ENCODE measurements at regions not wholly inside any gene's neighbourhood (a gene's known extent, or its start where the extent isn't known, plus 50 kb on each side); places are given as distances from the start of the nearest gene placed in this dataset.

GRCh38 chr3:153634683-153635082 lies 472.7 kb downstream of the RAP2B start:
- no peak for TF ChIP-seq CTCF (IDR thresholded peaks at IDR 0.05; ENCODE audit: low read depth, low read length)
- no peak for TF ChIP-seq EZH2phosphoT487 (IDR thresholded peaks at IDR 0.05; ENCODE audit: low read depth)
